Lower leg skin (tissue), 4 donors: ENCODE measurements at regions not wholly inside any gene's neighbourhood (a gene's known extent, or its start where the extent isn't known, plus 50 kb on each side); places are given as distances from the start of the nearest gene placed in this dataset.

Source experiments
- DNase-seq, 2 donors: peaks; one replicate each; pipeline ENCODE4 v3.0.0-alpha.2; 2019; ENCODE audit warnings: low spot score in 2 of 2
- H3K4me3 ChIP-seq: fragments of 200-600 bp; sonication (generic); 2 replicates; pipeline ENCODE4 v1.5.1; 2017; ENCODE audit warnings: mild to moderate bottlenecking, low read depth; ENCODE audit not compliant: poor library complexity, severe bottlenecking
- POLR2A ChIP-seq, 2 donors: fragments of 450-650 bp; IDR thresholded peaks; one replicate each; pipeline ENCODE4 v1.6.1; 2016 to 2017; ENCODE audit warnings: antibody characterized with exemption in 2 of 2, mild to moderate bottlenecking in 1 of 2, moderate library complexity in 1 of 2
- WGBS, 2 donors: methylation state at CpG; one replicate each; pipeline ENCODE4 v1.1.5; 2018; 5-methylcytosine and 5-hydroxymethylcytosine counted together
- intact Hi-C: fragments of 100-400 bp; cut with DNase I; formaldehyde crosslinking; loops from one replicate; pipeline ENCODE4 v1.15.0; 2023; ENCODE audit warnings: low total_unique reads
- TF ChIP-seq, protein P1 (sequence below), 3 donors: fragments of 450-650 bp; IDR thresholded peaks; one replicate each; pipeline ENCODE4 v1.5.1; 2016; ENCODE audit warnings: antibody characterized with exemption in 3 of 3, mild to moderate bottlenecking in 3 of 3, moderate library complexity in 2 of 3

DNA sequence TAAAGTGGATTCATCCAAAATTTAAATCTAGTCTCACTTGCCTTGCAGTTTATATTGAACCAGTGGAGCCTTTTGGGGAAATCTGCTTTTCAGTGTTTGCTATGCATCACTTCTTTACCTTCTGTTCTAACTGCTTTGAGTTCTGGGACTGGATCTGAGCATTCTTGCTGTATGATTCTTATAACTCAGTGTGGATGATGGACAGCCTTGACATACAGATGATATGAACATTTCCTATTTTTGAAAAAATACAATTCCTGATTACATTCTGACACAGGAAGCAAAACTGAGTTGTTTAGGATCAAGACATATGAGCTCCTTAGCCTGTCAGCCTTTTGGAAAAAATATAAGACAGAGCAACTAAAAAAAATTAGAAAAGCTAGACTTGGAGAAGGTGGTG, 115.2 kb downstream of the DISP1 start:
- no peak overlapping the region for H3K4me3 ChIP-seq
- no peak for TF ChIP-seq POLR2A (IDR thresholded peaks at IDR 0.05)
- TF ChIP-seq, protein P1, sequence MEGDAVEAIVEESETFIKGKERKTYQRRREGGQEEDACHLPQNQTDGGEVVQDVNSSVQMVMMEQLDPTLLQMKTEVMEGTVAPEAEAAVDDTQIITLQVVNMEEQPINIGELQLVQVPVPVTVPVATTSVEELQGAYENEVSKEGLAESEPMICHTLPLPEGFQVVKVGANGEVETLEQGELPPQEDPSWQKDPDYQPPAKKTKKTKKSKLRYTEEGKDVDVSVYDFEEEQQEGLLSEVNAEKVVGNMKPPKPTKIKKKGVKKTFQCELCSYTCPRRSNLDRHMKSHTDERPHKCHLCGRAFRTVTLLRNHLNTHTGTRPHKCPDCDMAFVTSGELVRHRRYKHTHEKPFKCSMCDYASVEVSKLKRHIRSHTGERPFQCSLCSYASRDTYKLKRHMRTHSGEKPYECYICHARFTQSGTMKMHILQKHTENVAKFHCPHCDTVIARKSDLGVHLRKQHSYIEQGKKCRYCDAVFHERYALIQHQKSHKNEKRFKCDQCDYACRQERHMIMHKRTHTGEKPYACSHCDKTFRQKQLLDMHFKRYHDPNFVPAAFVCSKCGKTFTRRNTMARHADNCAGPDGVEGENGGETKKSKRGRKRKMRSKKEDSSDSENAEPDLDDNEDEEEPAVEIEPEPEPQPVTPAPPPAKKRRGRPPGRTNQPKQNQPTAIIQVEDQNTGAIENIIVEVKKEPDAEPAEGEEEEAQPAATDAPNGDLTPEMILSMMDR (IDR thresholded peaks at IDR 0.05) = no peak
- intact Hi-C loops = no loop called here
- DNase-seq = no peak

DNA sequence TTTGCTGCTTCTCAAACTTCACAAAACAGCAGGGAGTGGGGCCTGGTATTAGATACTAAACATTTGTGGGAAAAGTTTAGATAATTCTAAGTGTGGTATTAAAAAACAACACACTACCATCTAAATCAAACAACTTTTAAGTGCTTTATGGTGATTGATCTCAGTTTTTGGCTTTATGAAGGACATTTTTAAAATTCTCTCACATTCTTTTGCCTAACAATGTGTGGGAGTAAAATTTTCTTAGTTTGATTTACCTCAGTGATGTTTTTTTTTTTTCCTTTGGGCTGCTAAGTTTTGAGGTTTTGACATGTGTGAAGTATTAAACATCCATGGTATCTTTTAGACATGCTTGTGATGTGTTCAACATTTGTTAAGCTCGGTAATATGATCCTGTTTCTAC, 116.2 kb downstream of the DISP1 start:
- TF ChIP-seq, protein P1 (IDR thresholded peaks at IDR 0.05) = no peak
- no peak for TF ChIP-seq POLR2A (IDR thresholded peaks at IDR 0.05)
- intact Hi-C loops = no loop called here
- no peak overlapping the region for H3K4me3 ChIP-seq
- 43 to 45% methylated on average over 1 of the region's 1 CpG for WGBS, 2 donors
- DNase-seq = no peak

DNA sequence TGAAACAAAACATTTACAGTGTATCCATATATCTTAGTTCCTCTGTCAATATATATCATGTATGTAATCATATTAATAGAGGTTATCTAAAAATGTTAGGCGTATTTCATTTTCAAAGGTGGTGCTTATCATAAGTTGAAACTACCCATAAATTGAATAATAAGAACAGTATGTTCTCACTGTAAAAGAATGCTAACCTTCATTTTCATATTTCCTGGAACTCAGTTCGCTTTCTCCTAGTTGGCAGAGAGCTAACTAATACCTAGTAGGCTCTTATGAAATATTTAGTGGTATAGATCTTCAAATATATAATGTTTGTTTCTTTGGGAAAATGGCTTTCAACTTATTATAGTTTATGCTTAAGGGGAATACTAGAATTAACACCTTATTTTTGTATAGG, 118.4 kb downstream of the DISP1 start:
- no peak for DNase-seq
- 64 to 71% methylated on average over 2 of the region's 2 CpGs for WGBS, 2 donors
- intact Hi-C loops = no loop called here
- H3K4me3 ChIP-seq = no peak overlapping the region
- no peak for TF ChIP-seq POLR2A (IDR thresholded peaks at IDR 0.05)
- TF ChIP-seq, protein P1 (IDR thresholded peaks at IDR 0.05) = no peak

DNA sequence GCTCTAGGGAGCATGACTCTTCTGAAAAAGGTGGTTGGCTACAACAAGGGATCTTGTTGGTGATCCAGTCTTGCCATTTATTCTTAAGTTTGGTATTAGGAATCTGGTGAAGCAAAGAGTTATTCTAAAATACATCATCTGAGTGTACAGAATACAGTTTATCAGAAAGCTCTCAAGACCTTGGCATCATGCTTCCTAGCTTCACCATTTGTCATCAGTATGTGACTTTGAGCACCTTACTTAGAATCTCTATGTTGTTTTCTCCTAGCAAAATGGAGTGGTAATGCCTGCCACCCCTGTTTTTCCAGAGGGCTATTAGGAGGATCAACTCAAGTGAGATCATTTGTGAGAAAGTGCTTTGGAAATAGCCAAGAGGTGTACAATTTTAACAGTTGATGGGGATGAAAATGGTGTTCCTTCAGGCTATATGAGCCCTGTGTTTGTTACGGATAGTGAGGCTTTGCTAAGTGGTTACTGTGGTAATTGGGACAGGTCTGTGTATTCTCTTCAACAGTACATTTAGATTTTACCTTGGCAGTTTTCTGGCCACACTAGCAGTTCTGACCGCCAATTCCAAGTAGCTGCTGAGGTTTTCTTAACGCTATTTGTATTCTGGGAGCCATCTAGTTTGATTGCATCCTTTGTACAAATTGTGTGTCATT, 120.5 kb downstream of the DISP1 start:
- intact Hi-C loops = no loop called here
- no peak overlapping the region for H3K4me3 ChIP-seq
- TF ChIP-seq, protein P1 (IDR thresholded peaks at IDR 0.05) = no peak
- no peak for TF ChIP-seq POLR2A (IDR thresholded peaks at IDR 0.05)
- WGBS, 2 donors = 92 to 94% methylated on average over 3 of the region's 3 CpGs
- DNase-seq = no peak

DNA sequence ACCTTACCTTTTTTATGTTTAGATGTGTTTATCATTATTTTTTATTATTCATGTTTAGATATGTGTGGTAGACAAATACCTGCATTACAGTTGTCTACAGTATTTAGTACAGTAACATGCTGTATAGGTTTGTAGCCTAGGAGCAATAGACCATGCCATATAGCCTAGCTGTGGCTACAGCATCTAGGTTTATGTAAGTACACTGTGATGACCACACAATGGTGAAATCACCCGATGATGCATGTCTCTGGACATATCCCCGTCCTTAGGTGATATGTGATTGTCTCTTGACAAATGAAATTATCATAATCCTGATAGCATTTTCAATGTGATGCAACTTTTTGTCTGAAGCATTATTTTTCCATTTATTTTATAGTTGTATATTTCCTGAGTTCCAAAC, 121.2 kb downstream of the DISP1 start:
- DNase-seq = no peak
- H3K4me3 ChIP-seq = no peak overlapping the region
- intact Hi-C loops = no loop called here
- 95 to 98% methylated on average over 2 of the region's 2 CpGs for WGBS, 2 donors
- TF ChIP-seq, protein P1 (IDR thresholded peaks at IDR 0.05) = no peak
- no peak for TF ChIP-seq POLR2A (IDR thresholded peaks at IDR 0.05)

DNA sequence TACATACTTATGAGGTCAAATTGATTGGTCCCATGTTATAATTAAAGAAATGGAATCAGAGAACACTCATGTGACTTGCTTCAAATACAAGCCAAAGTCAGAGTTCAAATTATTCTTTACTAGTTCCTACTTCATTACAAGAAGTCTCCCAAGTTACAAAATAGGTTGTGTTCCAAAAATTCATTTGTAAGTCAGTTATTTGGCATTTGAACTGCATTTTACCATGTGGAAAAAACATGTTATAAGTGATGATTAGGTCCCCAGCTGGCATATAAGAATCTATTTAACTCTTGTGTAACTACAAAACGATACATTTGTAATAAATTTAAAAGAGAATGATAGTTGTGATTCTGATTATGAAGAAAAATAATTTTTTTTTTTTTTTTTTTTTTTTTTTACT, 124.1 kb downstream of the DISP1 start:
- TF ChIP-seq, protein P1 (IDR thresholded peaks at IDR 0.05) = no peak
- no peak for TF ChIP-seq POLR2A (IDR thresholded peaks at IDR 0.05)
- H3K4me3 ChIP-seq = no peak overlapping the region
- intact Hi-C loops = no loop called here
- WGBS, 2 donors = 33 to 37% methylated on average over 1 of the region's 1 CpG
- DNase-seq = no peak
